ENCODE measurements at regions not wholly inside any gene's neighbourhood (a gene's known extent, or its start where the extent isn't known, plus 50 kb on each side); places are given as distances from the start of the nearest gene placed in this dataset.
"Not testable (repeated sequence)": the region's sequence is repeated elsewhere in the genome, so short reads cannot be mapped to it uniquely, and the experiment has no call there.

GRCh38 chr10:85408388-85408787, 958.2 kb downstream of the GRID1 start:
- Histone ChIP-seq H3K27ac (ENCODE audit: low read depth, low read length) (no peak overlapping the region), H3K4me1 (ENCODE audit: control insufficient read depth in 5 of 5, insufficient read depth in 5 of 5, low read length in 5 of 5) (no peaks in the 10 kb centered on the region), H3K27me3 (ENCODE audit: control insufficient read depth in 5 of 5, insufficient read depth in 4 of 5, low read length in 5 of 5) (peaks cover 0 to 3% (median 0%) of the 10 kb centered on the region in 5 donors), H3K9ac (ENCODE audit: low read length in 5 of 5) (no peak overlapping the region), H3K4me3 (ENCODE audit: low read depth in 1 of 5, low read length in 5 of 5) (no peak overlapping the region), H3K9me3 (ENCODE audit: control insufficient read depth in 5 of 5, low read length in 5 of 5) (peaks cover 0 to 13% (median 0%) of the 10 kb centered on the region in 5 donors), H3K36me3 (ENCODE audit: control insufficient read depth in 5 of 5, insufficient read depth in 5 of 5, low read length in 5 of 5) (no peaks in the 10 kb centered on the region)

DNA sequence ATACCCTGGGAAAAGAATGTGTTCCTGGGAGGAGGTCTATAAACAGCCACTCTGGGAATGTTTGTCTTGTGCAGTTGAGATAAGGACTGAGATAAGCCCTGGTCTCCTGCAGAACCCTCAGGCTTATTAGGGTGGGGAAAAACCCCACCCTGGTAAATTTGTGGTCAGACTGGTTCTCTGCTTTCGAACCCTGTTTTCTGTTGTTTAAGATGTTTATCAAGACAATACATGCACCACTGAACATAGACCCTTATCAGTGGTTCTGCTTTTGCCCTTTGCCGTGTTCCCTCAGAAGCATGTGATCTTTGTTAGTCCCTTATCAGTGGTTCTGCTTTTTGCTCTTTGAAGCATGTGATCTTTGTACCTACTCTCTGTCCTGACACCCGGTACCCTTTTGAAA, 956.0 kb downstream of the GRID1 start:
- not testable (repeated sequence) for H3K9ac ChIP-seq (ENCODE audit: low read length in 5 of 5); H3K4me3 ChIP-seq (ENCODE audit: low read depth in 1 of 5, low read length in 5 of 5); H3K27me3 ChIP-seq (ENCODE audit: control insufficient read depth in 5 of 5, insufficient read depth in 4 of 5, low read length in 5 of 5); H3K27ac ChIP-seq (ENCODE audit: low read depth, low read length); H3K4me1 ChIP-seq (ENCODE audit: control insufficient read depth in 5 of 5, insufficient read depth in 5 of 5, low read length in 5 of 5); H3K36me3 ChIP-seq (ENCODE audit: control insufficient read depth in 5 of 5, insufficient read depth in 5 of 5, low read length in 5 of 5)
- H3K9me3 ChIP-seq (ENCODE audit: control insufficient read depth in 5 of 5, low read length in 5 of 5), result peaks cover 0 to 11% (median 0%) of the 10 kb centered on the region in 5 donors

GRCh38 chr10:85413570-85413969, 953.0 kb downstream of the GRID1 start:
- Histone ChIP-seq H3K4me1 (ENCODE audit: control insufficient read depth in 5 of 5, insufficient read depth in 5 of 5, low read length in 5 of 5) (no peaks in the 10 kb centered on the region), H3K4me3 (ENCODE audit: low read depth in 1 of 5, low read length in 5 of 5) (no peak overlapping the region), H3K36me3 (ENCODE audit: control insufficient read depth in 5 of 5, insufficient read depth in 5 of 5, low read length in 5 of 5) (no peaks in the 10 kb centered on the region), H3K9me3 (ENCODE audit: control insufficient read depth in 5 of 5, low read length in 5 of 5) (peaks cover 0 to 6% (median 0%) of the 10 kb centered on the region in 5 donors), H3K27me3 (ENCODE audit: control insufficient read depth in 5 of 5, insufficient read depth in 4 of 5, low read length in 5 of 5) (peaks cover 0 to 3% (median 0%) of the 10 kb centered on the region in 5 donors), H3K9ac (ENCODE audit: low read length in 5 of 5) (no peak overlapping the region), H3K27ac (ENCODE audit: low read depth, low read length) (no peak overlapping the region)

DNA sequence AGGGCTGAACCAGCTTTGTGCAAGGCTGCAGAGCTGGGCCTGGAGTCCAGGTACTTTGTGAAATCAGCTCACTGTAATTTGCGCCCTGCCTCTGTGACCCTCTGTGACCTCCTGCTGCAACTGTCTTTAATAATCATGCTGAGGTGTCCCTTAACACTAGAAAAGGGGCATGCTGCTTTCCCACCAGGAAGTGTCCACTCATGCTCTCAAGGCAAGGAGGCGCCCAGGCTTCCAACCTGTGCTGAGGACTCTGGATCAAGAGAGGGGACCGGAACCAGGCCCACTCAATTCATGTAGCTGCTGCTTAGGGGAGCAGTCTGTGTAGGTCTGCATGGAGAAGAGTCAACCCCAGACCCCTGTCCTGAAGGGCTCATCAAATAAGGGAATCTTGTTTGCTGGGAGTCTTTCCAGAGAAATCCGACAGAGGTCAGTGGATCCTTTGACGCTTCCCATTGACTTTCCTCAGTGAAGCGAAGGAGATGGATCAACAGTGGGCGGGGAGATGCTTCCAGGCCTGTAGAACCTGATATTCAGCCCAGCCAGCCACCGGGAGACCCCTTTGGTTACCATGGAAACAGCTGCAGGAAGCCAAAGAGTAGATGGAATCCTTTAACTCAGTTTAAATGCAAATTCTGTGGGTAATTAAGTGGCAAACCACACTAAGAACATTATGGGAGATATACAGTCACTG, 945.9 kb downstream of the GRID1 start:
- Histone ChIP-seq H3K4me1 (ENCODE audit: control insufficient read depth in 5 of 5, insufficient read depth in 5 of 5, low read length in 5 of 5) (no peaks in the 10 kb centered on the region), H3K9ac (ENCODE audit: low read length in 5 of 5) (no peak overlapping the region), H3K4me3 (ENCODE audit: low read depth in 1 of 5, low read length in 5 of 5) (no peak overlapping the region), H3K9me3 (ENCODE audit: control insufficient read depth in 5 of 5, low read length in 5 of 5) (no peaks in the 10 kb centered on the region), H3K27me3 (ENCODE audit: control insufficient read depth in 5 of 5, insufficient read depth in 4 of 5, low read length in 5 of 5) (no peaks in the 10 kb centered on the region), H3K27ac (ENCODE audit: low read depth, low read length) (no peak overlapping the region), H3K36me3 (ENCODE audit: control insufficient read depth in 5 of 5, insufficient read depth in 5 of 5, low read length in 5 of 5) (no peaks in the 10 kb centered on the region)

- H3K4me1 ChIP-seq (ENCODE audit: control insufficient read depth in 5 of 5, insufficient read depth in 5 of 5, low read length in 5 of 5), result no peaks in the 10 kb centered on the region
- H3K9ac ChIP-seq (ENCODE audit: low read length in 5 of 5), result no peak overlapping the region
- H3K36me3 ChIP-seq (ENCODE audit: control insufficient read depth in 5 of 5, insufficient read depth in 5 of 5, low read length in 5 of 5), result no peaks in the 10 kb centered on the region
- no peak overlapping the region for H3K4me3 ChIP-seq (ENCODE audit: low read depth in 1 of 5, low read length in 5 of 5)
- no peaks in the 10 kb centered on the region for H3K9me3 ChIP-seq (ENCODE audit: control insufficient read depth in 5 of 5, low read length in 5 of 5)
- H3K27ac ChIP-seq (ENCODE audit: low read depth, low read length), result no peak overlapping the region
- no peaks in the 10 kb centered on the region for H3K27me3 ChIP-seq (ENCODE audit: control insufficient read depth in 5 of 5, insufficient read depth in 4 of 5, low read length in 5 of 5)
Measured at GRCh38 chr10:85421421-85421820, 945.2 kb downstream of the GRID1 start.

GRCh38 chr10:85429126-85429525, 937.5 kb downstream of the GRID1 start:
- Histone ChIP-seq H3K27ac (ENCODE audit: low read depth, low read length) (no peak overlapping the region), H3K9me3 (ENCODE audit: control insufficient read depth in 5 of 5, low read length in 5 of 5) (no peaks in the 10 kb centered on the region), H3K36me3 (ENCODE audit: control insufficient read depth in 5 of 5, insufficient read depth in 5 of 5, low read length in 5 of 5) (no peaks in the 10 kb centered on the region), H3K9ac (ENCODE audit: low read length in 5 of 5) (no peak overlapping the region), H3K27me3 (ENCODE audit: control insufficient read depth in 5 of 5, insufficient read depth in 4 of 5, low read length in 5 of 5) (no peaks in the 10 kb centered on the region), H3K4me1 (ENCODE audit: control insufficient read depth in 5 of 5, insufficient read depth in 5 of 5, low read length in 5 of 5) (no peaks in the 10 kb centered on the region), H3K4me3 (ENCODE audit: low read depth in 1 of 5, low read length in 5 of 5) (no peak overlapping the region)

GRCh38 chr10:85430991-85431390, 935.6 kb downstream of the GRID1 start:
- no peaks in the 10 kb centered on the region for H3K9me3 ChIP-seq (ENCODE audit: control insufficient read depth in 5 of 5, low read length in 5 of 5)
- H3K4me1 ChIP-seq (ENCODE audit: control insufficient read depth in 5 of 5, insufficient read depth in 5 of 5, low read length in 5 of 5), result no peaks in the 10 kb centered on the region
- no peaks in the 10 kb centered on the region for H3K27me3 ChIP-seq (ENCODE audit: control insufficient read depth in 5 of 5, insufficient read depth in 4 of 5, low read length in 5 of 5)
- no peaks in the 10 kb centered on the region for H3K36me3 ChIP-seq (ENCODE audit: control insufficient read depth in 5 of 5, insufficient read depth in 5 of 5, low read length in 5 of 5)
- no peak overlapping the region for H3K9ac ChIP-seq (ENCODE audit: low read length in 5 of 5)
- H3K4me3 ChIP-seq (ENCODE audit: low read depth in 1 of 5, low read length in 5 of 5), result no peak overlapping the region
- H3K27ac ChIP-seq (ENCODE audit: low read depth, low read length), result no peak overlapping the region

DNA sequence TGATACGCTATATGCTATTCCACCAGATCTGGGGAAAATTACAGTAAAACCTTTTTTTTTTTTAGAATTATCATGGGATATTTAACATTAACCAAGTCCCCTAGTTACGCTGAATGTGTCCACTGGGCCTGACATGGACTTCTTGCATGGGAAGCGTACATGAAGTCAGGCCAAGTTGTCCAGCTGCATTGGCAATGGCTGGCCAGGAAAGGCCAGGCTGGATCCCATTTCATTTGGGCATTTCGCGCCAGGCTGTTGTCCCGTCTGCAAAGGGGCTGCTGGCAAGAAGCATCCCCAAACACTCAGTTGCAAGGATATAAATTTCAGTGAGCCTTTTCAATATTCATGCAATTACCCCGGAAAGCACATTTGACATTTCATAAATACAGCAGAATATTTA, 933.3 kb downstream of the GRID1 start:
- no peaks in the 10 kb centered on the region for H3K27me3 ChIP-seq (ENCODE audit: control insufficient read depth in 5 of 5, insufficient read depth in 4 of 5, low read length in 5 of 5)
- H3K9ac ChIP-seq (ENCODE audit: low read length in 5 of 5), result no peak overlapping the region
- no peaks in the 10 kb centered on the region for H3K36me3 ChIP-seq (ENCODE audit: control insufficient read depth in 5 of 5, insufficient read depth in 5 of 5, low read length in 5 of 5)
- H3K4me1 ChIP-seq (ENCODE audit: control insufficient read depth in 5 of 5, insufficient read depth in 5 of 5, low read length in 5 of 5), result no peaks in the 10 kb centered on the region
- no peak overlapping the region for H3K27ac ChIP-seq (ENCODE audit: low read depth, low read length)
- H3K4me3 ChIP-seq (ENCODE audit: low read depth in 1 of 5, low read length in 5 of 5), result no peak overlapping the region
- no peaks in the 10 kb centered on the region for H3K9me3 ChIP-seq (ENCODE audit: control insufficient read depth in 5 of 5, low read length in 5 of 5)

DNA sequence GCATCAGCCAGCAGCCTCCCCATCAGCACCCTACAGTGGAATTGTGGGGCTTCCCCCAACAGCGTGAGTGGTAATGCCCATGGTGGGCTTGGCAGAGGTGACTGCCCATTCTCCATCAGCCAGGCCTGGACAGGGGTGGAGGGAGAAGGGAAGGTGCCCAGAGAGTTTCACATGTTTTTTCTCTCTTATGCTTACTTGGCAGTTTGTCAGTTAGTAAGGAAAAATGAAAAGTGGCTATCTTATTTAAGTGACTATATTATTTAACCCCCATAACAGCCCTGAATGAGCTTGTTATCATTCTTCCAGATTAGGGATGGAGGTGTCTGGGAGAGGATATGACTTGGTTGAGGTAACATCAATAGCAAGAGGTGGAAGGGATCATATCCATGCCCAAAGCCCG, 921.7 kb downstream of the GRID1 start:
- Histone ChIP-seq H3K27me3 (ENCODE audit: control insufficient read depth in 5 of 5, insufficient read depth in 4 of 5, low read length in 5 of 5) (peaks cover 0 to 3% (median 0%) of the 10 kb centered on the region in 5 donors), H3K36me3 (ENCODE audit: control insufficient read depth in 5 of 5, insufficient read depth in 5 of 5, low read length in 5 of 5) (no peaks in the 10 kb centered on the region), H3K9ac (ENCODE audit: low read length in 5 of 5) (no peak overlapping the region), H3K4me3 (ENCODE audit: low read depth in 1 of 5, low read length in 5 of 5) (no peak overlapping the region), H3K27ac (ENCODE audit: low read depth, low read length) (no peak overlapping the region), H3K9me3 (ENCODE audit: control insufficient read depth in 5 of 5, low read length in 5 of 5) (peaks cover 0 to 2% (median 0%) of the 10 kb centered on the region in 5 donors), H3K4me1 (ENCODE audit: control insufficient read depth in 5 of 5, insufficient read depth in 5 of 5, low read length in 5 of 5) (no peaks in the 10 kb centered on the region)

DNA sequence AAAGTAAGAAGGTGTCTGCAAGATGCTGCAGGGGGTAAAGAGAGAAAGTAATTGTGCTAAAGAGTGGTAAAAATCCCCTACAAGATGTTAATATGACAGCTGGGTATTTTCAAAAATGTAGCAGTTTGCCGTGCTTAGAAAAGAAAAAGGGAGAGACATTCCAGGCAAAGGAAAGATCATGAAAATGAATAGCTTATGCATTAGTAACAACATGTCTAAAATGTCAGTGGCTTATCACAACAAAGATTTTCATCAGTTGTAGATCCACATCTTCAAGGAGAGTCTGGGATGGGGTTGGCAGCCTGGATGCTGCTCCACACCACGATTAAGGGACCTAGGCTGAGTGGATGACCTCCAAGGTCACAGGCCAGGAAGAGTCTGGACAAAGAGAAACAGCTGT, 920.9 kb downstream of the GRID1 start:
- H3K9ac ChIP-seq (ENCODE audit: low read length in 5 of 5), result no peak overlapping the region

More for the DNA sequence above, 920.9 kb downstream of the GRID1 start:
- Histone ChIP-seq H3K4me1 (ENCODE audit: control insufficient read depth in 5 of 5, insufficient read depth in 5 of 5, low read length in 5 of 5) (no peaks in the 10 kb centered on the region), H3K9me3 (ENCODE audit: control insufficient read depth in 5 of 5, low read length in 5 of 5) (peaks cover 0 to 2% (median 0%) of the 10 kb centered on the region in 5 donors), H3K27me3 (ENCODE audit: control insufficient read depth in 5 of 5, insufficient read depth in 4 of 5, low read length in 5 of 5) (peaks cover 0 to 3% (median 0%) of the 10 kb centered on the region in 5 donors), H3K36me3 (ENCODE audit: control insufficient read depth in 5 of 5, insufficient read depth in 5 of 5, low read length in 5 of 5) (no peaks in the 10 kb centered on the region), H3K4me3 (ENCODE audit: low read depth in 1 of 5, low read length in 5 of 5) (no peak overlapping the region), H3K27ac (ENCODE audit: low read depth, low read length) (no peak overlapping the region)

All from subcutaneous abdominal adipose tissue (tissue), 5 donors.